Adrenal gland (tissue), 9 donors: ENCODE measurements at regions not wholly inside any gene's neighbourhood (a gene's known extent, or its start where the extent isn't known, plus 50 kb on each side); places are given as distances from the start of the nearest gene placed in this dataset.

Experiments used
- DNase-seq, 7 donors: peaks; one replicate each; pipeline ENCODE4 v3.0.0-alpha.2; 2019 to 2020
- H3K27ac ChIP-seq, 5 donors: fragments of 200-600 bp; sonication (generic) in 4 of 5; 1 replicate in 3 of 5; 2 replicates in 2 of 5; pipeline versions ENCODE4 v1.5.1 to v1.8.0; 2016 to 2020; ENCODE audit warnings: mild to moderate bottlenecking in 1 of 5
- H3K27me3 ChIP-seq: fragments of 200-600 bp; 2 replicates; pipeline ENCODE4 v1.8.0; 2021
- H3K36me3 ChIP-seq, 2 donors: fragments of 200-600 bp; replicated peaks in 1 of 2; 1 replicate in 1 of 2; 2 replicates in 1 of 2; pipeline versions ENCODE4 v1.5.1 to v1.8.0; 2018 to 2022
- H3K4me1 ChIP-seq, 2 donors: fragments of 200-600 bp; replicated peaks in 1 of 2; 1 replicate in 1 of 2; 2 replicates in 1 of 2; pipeline versions ENCODE4 v1.5.1 to v1.8.0; 2018 to 2021
- H3K4me3 ChIP-seq, 4 donors: fragments of 200-600 bp; sonication (generic) in 3 of 4; one replicate each; pipeline ENCODE4 v1.5.1; 2016 to 2018
- H3K9me3 ChIP-seq, 3 donors: fragments of 200-600 bp; sonication (generic) in 1 of 3; replicated peaks in 1 of 3; 1 replicate in 2 of 3; 2 replicates in 1 of 3; pipeline versions ENCODE4 v1.5.1 to v1.8.0; 2016 to 2021
- CTCF ChIP-seq, 6 experiments: fragments of 450-650 bp in 4 of 6; fragments of 200-600 bp in 2 of 6; sonication (generic) in 1 of 6; IDR thresholded peaks; 1 replicate in 5 of 6; 2 replicates in 1 of 6; pipeline versions ENCODE4 v1.5.1 to v1.8.0; 2016 to 2021; ENCODE audit warnings: antibody characterized with exemption in 6 of 6, mild to moderate bottlenecking in 2 of 6, moderate library complexity in 1 of 6
- POLR2A ChIP-seq, 2 donors: fragments of 450-650 bp; IDR thresholded peaks; one replicate each; pipeline ENCODE4 v1.6.1; 2017; ENCODE audit warnings: antibody characterized with exemption in 2 of 2, mild to moderate bottlenecking in 2 of 2, moderate library complexity in 1 of 2
- WGBS, 4 donors: extraction: QIAGEN DNeasy Blood & Tissue Kit in 2 of 4; methylation state at CpG; one replicate each; pipeline versions ENCODE4 v1.1.5 to v1.1.7; 2013 to 2017; 5-methylcytosine and 5-hydroxymethylcytosine counted together
- intact Hi-C, 2 donors: fragments of 100-400 bp; cut with DNase I; formaldehyde crosslinking; loops; one replicate each; pipeline versions ENCODE4 v1.14.1 to v1.15.0; 2022 to 2023
- small RNA-seq, 2 donors: library from RNA; depleted of rRNA; stranded (forward); fragments of <200 nt; gene quantifications; one replicate each; pipeline ENCODE3, GENCODE V24; 2016
- donor health status: healthy with polysubstance abuse.
- donor health status: Bipolar disorder and iron deficiency.
- donor health status: DM: yes; HTN: yes; CAD: no.
- donor health status: DM: no; HTN: no; CAD: no.
- donor health status: DM: no; HTN: no; CAD: no.

GRCh38 chr3:174786825-174787224 lies 72.3 kb upstream of the NAALADL2 start:
- no peaks in the 10 kb centered on the region for H3K27me3 ChIP-seq
- no peaks in the 10 kb centered on the region for H3K36me3 ChIP-seq
- intact Hi-C loops = no loop called here
- no peak overlapping the region for H3K4me3 ChIP-seq
- WGBS, 4 donors = 78 to 89% (median 82%) methylated on average over 2 of the region's 2 CpGs
- no peak overlapping the region for H3K27ac ChIP-seq
- no peak for DNase-seq
- H3K4me1 ChIP-seq = no peaks in the 10 kb centered on the region
- TF ChIP-seq POLR2A (IDR thresholded peaks at IDR 0.05) (no peak), CTCF (IDR thresholded peaks at IDR 0.05) (no peak)
- H3K9me3 ChIP-seq = no peaks in the 10 kb centered on the region

- Histone ChIP-seq H3K9me3 (no peaks in the 10 kb centered on the region), H3K4me3 (no peak overlapping the region), H3K27me3 (no peaks in the 10 kb centered on the region), H3K27ac (no peak overlapping the region), H3K36me3 (no peaks in the 10 kb centered on the region), H3K4me1 (no peaks in the 10 kb centered on the region)
- TF ChIP-seq CTCF (IDR thresholded peaks at IDR 0.05) (no peak), POLR2A (IDR thresholded peaks at IDR 0.05) (no peak)
- no peak for DNase-seq
- WGBS, 4 donors = 86 to 98% (median 87%) methylated on average over 3 of the region's 3 CpGs
- intact Hi-C loops = no loop called here
Observed at GRCh38 chr3:174791161-174791560, 68.0 kb upstream of the NAALADL2 start.

GRCh38 chr3:174792864-174793263 lies 66.3 kb upstream of the NAALADL2 start:
- H3K36me3 ChIP-seq = no peaks in the 10 kb centered on the region
- no peak for DNase-seq
- intact Hi-C loops = no loop called here
- no peaks in the 10 kb centered on the region for H3K27me3 ChIP-seq
- H3K4me1 ChIP-seq = no peaks in the 10 kb centered on the region
- H3K9me3 ChIP-seq = no peaks in the 10 kb centered on the region
- no peak overlapping the region for H3K27ac ChIP-seq
- WGBS, 4 donors = 78 to 95% (median 84%) methylated on average over 1 of the region's 1 CpG
- TF ChIP-seq POLR2A (IDR thresholded peaks at IDR 0.05) (no peak), CTCF (IDR thresholded peaks at IDR 0.05) (no peak)
- no peak overlapping the region for H3K4me3 ChIP-seq

Small RNA genes in the stretch of these regions (small RNA-seq; reads per million reads assigned to genes)
- 0 reads per million in 2 donors for gene RN7SKP40
